Pancreas (tissue), 10 donors: ENCODE measurements at regions not wholly inside any gene's neighbourhood (a gene's known extent, or its start where the extent isn't known, plus 50 kb on each side); places are given as distances from the start of the nearest gene placed in this dataset.

Source experiments
- ATAC-seq, 4 donors: fragments of 200-7000 bp; cut with Tn5 transposase; one replicate each; pipeline versions ENCODE4 v1.8.0 to v1.9.1; 2020; ENCODE audit warnings: mild to moderate bottlenecking in 4 of 4, moderate library complexity in 4 of 4
- DNase-seq, 6 donors: peaks; one replicate each; pipeline ENCODE4 v3.0.0-alpha.2; 2020
- FAIRE-seq: peaks from 2 replicates; lab custom pipeline; 2012; peaks lifted over from hg19 to GRCh38; lab: Jason Lieb, UNC
- H3K27ac ChIP-seq, 4 donors: fragments of 200-600 bp; sonication (generic); 1 replicate in 3 of 4; 2 replicates in 1 of 4; pipeline versions ENCODE4 v1.5.0 to v1.8.0; 2020
- H3K27me3 ChIP-seq, 4 donors: fragments of 200-600 bp; one replicate each; pipeline ENCODE4 v1.8.0; 2021
- H3K36me3 ChIP-seq, 3 donors: fragments of 200-600 bp; sonication (generic) in 1 of 3; one replicate each; pipeline versions ENCODE4 v1.5.0 to v1.8.0; 2020 to 2021
- H3K4me1 ChIP-seq, 3 donors: fragments of 200-600 bp; one replicate each; pipeline ENCODE4 v1.8.0; 2021
- H3K4me3 ChIP-seq, 4 donors: fragments of 200-600 bp; sonication (generic) in 2 of 4; one replicate each; pipeline versions ENCODE4 v1.5.0 to v1.8.0; 2020 to 2021
- H3K9me3 ChIP-seq, 4 donors: fragments of 200-600 bp; one replicate each; pipeline ENCODE4 v1.8.0; 2021
- CTCF ChIP-seq, 4 donors: fragments of 200-600 bp; sonication (generic) in 3 of 4; IDR thresholded peaks; one replicate each; pipeline versions ENCODE4 v1.5.0 to v1.8.0; 2021; ENCODE audit warnings: antibody characterized with exemption in 4 of 4
- WGBS, 2 donors: extraction: QIAGEN DNeasy Blood & Tissue Kit; methylation state at CpG; one replicate each; pipeline ENCODE4 v1.1.7; 2013; 5-methylcytosine and 5-hydroxymethylcytosine counted together
- intact Hi-C, 3 donors: fragments of 100-400 bp; cut with DNase I; formaldehyde crosslinking; loops; one replicate each; pipeline versions ENCODE4 v1.11.1 to v1.14.2; 2022
- donor health status: healthy with polysubstance abuse.
- donor health status: DM: no; HTN: no; CAD: no; lungs with moderate emphysema.
- donor health status: DM: no; HTN: no; CAD: no.
- donor health status: control.
- donor health status: control.
- donor health status: Bipolar disorder and iron deficiency.
- donor health status: DM: yes; HTN: yes; CAD: no.
- donor health status: DM: no; HTN: no; CAD: no.
- donor health status: DM: no; HTN: no; CAD: no.
- donor health status: DM: yes; HTN: yes; CAD: no.

DNA sequence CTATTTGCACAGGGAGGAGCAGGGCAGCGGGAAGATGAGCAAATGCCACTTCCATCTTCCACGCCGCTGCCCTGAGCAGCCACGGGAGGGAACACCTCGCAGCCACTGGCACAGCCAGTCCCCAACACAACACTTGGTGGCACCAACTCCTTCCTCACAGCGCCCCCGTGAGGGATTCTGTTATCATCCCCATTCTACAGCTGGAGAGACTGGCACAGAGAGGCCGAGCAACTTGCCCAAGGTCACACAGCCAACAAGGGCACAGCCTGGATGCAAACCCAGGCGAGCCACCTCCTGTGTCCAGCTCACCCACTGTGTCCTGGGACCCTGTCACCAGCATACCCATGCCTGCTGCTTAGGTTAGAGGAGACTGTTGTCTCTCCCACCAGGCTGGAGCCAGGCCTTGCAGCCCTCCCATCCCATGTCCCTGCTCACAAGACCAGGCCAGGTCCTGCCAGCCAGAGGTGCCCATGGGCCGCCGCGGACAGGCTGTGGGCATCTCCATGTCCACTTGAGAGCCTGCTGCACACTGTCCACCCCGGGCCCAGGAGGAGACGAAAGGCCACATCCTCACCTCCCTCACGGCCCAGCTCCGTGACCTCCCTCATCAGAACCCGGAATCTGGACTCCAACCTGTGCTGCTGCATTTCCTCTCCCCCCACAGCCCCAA, 57.0 kb downstream of the NCOR2 start:
- DNase-seq (peak in 2 of 6 donors; percentile 51 to 52), ATAC-seq (peak; percentile 9 to 40 (median 24)), FAIRE-seq (no peak)
- intact Hi-C loops: no loop called here
- H3K36me3 ChIP-seq: no peaks in the 10 kb centered on the region
- peak overlapping the region; percentile 61 to 82 (median 76) for H3K27ac ChIP-seq
- H3K4me1 ChIP-seq: peaks cover 32 to 65% (median 52%) of the 10 kb centered on the region in 3 donors
- WGBS, 2 donors: 61 to 64% methylated on average over 17 of the region's 17 CpGs
- TF ChIP-seq CTCF (IDR thresholded peaks at IDR 0.05): no peak
- no peaks in the 10 kb centered on the region for H3K27me3 ChIP-seq
- H3K9me3 ChIP-seq: no peaks in the 10 kb centered on the region
- no peak overlapping the region for H3K4me3 ChIP-seq

DNA sequence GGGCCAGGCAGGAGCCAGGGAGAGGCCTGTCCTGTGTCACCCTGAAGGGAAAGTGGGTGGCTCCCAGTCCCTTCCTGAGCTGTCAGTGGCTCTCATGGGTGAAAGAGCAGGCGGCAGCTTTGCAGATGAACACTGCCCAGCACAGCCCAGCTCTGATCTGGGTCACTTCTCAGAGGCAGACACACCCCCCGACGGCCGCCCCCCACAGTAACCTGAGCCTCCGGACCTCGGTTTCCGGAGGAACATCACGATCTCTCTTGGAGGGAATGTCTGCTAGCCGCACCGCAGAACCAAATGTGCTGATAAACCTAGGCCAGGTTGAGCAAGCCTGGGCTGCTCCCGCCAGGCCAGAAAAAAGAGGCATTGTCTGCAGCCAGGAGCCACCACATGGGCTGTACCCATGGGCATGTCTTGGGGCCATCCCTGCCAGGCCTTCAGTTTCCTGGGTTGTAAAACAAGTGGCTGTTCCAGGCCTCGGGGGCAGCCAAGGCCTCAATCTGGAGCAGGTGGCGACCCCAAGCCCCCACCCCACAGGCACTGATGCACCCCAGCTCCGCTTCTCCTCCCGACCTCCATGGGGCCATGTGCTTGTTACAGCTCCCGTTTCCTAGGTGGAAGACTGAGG, 57.6 kb downstream of the NCOR2 start:
- WGBS, 2 donors: 25 to 30% methylated on average over 16 of the region's 16 CpGs
- ATAC-seq (peak; percentile 58 to 72 (median 68)), DNase-seq (peak in 5 of 6 donors; percentile 54 to 84 (median 70)), FAIRE-seq (no peak)
- peaks cover 35 to 65% (median 52%) of the 10 kb centered on the region in 3 donors for H3K4me1 ChIP-seq
- peak overlapping the region; percentile 61 to 82 (median 76) for H3K27ac ChIP-seq
- intact Hi-C loops: no loop called here
- no peaks in the 10 kb centered on the region for H3K27me3 ChIP-seq
- H3K9me3 ChIP-seq: no peaks in the 10 kb centered on the region
- no peak for TF ChIP-seq CTCF (IDR thresholded peaks at IDR 0.05)
- H3K36me3 ChIP-seq: no peaks in the 10 kb centered on the region
- no peak overlapping the region for H3K4me3 ChIP-seq

DNA sequence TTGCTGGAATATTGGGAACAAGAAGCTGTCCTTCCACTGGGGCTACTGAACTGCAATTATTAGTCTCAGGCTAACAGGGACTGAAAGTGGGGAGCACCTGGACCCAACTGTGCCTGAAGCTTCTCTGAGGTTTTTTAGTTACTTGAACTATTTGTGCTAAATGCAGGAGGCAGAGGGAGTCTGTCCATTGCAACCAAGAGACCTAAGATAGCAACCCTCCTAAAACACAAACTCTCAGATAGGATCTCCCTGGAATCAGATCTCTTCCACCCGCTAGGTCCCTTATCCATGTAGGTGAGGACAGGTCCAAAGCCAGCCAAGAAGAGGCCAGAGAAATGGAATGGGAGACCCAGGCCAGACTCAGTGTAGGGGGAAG, 58.1 kb downstream of the NCOR2 start:
- 55 to 64% methylated on average over 1 of the region's 1 CpG for WGBS, 2 donors
- ATAC-seq (no peak), DNase-seq (no peak), FAIRE-seq (no peak)
- TF ChIP-seq CTCF (IDR thresholded peaks at IDR 0.05): no peak
- Histone ChIP-seq H3K27ac (peak overlapping the region; percentile 61 to 82 (median 76)), H3K4me3 (no peak overlapping the region), H3K4me1 (peaks cover 37 to 65% (median 50%) of the 10 kb centered on the region in 3 donors), H3K9me3 (no peaks in the 10 kb centered on the region), H3K27me3 (no peaks in the 10 kb centered on the region), H3K36me3 (no peaks in the 10 kb centered on the region)
- intact Hi-C loops: no loop called here

DNA sequence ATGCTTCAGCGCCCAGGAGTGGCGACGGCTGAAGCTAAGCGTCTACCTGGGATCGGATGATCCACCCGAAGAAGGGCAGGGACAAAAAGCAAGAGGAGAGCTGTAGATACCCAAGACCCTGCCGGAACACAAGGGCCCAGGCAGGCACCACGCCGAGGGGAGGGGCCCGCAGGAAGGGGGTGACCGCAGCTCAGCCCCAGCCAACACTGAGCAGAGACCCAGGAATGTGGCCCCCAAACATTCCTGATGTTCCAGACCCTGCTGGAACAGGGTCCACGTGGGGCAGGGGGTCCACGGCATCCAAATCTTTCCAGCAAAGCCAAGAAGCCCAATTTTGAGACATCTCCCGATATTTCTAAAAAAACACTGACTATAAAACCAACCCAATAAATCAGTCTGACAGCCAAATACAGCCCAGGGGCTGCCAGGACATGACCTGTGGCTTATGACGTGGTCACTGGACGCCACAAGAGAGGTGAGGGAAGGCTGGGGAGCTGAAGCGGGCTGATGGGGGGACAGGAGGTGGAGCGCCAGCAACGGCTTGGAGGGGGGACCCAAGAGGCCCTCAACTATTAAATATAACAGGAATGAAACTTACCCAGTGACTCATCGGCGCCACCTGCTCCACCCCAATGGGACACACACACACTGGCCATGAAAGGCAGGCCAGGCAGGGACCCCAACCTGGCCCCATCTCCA, 58.9 kb downstream of the NCOR2 start:
- DNase-seq (no peak), ATAC-seq (no peak), FAIRE-seq (no peak)
- Histone ChIP-seq H3K27me3 (no peaks in the 10 kb centered on the region), H3K4me3 (no peak overlapping the region), H3K36me3 (no peaks in the 10 kb centered on the region), H3K9me3 (no peaks in the 10 kb centered on the region), H3K4me1 (peaks cover 37 to 64% (median 47%) of the 10 kb centered on the region in 3 donors), H3K27ac (peak overlapping the region; percentile 61 to 82 (median 76))
- intact Hi-C loops: no loop called here
- TF ChIP-seq CTCF (IDR thresholded peaks at IDR 0.05): no peak
- 68 to 69% methylated on average over 21 of the region's 21 CpGs for WGBS, 2 donors
